ENCODE measurements at regions not wholly inside any gene's neighbourhood (a gene's known extent, or its start where the extent isn't known, plus 50 kb on each side); places are given as distances from the start of the nearest gene placed in this dataset.

DNA sequence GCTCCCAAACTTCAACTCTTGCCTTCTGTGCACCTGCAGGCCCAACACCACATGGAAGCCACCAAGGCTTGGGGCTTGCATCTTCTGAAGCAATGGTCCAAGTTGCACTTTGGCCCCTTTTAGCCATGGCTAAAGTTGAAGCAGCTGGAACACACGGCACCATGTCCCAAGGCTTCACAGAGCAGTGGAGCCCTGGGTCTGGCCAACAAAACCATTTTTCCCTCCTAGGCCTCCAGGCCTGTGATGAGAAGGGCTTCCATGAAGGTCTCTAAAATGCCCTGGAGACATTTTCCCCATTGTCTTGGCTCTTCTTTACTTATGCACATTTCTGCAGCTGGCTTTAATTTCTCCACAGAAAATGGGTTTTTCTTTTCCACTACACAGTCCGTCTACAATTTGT, 61.3 kb upstream of the CYSLTR1 start:
- Histone ChIP-seq H3K4me1 (replicated peaks) (no peaks in the 10 kb centered on the region), H3K27me3 (replicated peaks) (no peaks in the 10 kb centered on the region), H3K4me3 (no peak overlapping the region), H3K9me3 (replicated peaks) (no peaks in the 10 kb centered on the region), H3K27ac (no peak overlapping the region), H3K36me3 (no peaks in the 10 kb centered on the region)
- DNase-seq (ENCODE audit: low read depth in 1 of 2, low spot score in 2 of 2), result no peak

DNA sequence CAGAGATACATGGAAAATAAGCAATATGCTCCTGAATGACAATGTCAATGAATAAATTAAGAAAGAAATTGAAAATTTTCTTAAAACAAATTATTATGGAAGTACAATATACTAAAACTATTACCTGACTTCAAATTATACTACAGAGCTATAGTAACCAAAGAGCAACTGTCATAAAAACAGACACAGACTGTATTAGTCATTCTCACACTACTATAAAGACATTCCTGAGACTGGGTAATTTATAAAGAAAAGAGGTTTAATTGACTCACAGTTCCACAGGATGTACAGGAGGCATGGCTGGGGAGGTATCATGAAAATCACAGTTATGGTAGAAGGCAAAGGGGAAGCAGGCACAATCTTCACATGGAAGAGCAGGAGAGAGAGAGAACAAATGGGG, 60.0 kb upstream of the CYSLTR1 start:
- no peaks in the 10 kb centered on the region for H3K9me3 ChIP-seq (replicated peaks)
- H3K27ac ChIP-seq, result no peak overlapping the region
- no peaks in the 10 kb centered on the region for H3K36me3 ChIP-seq
- H3K27me3 ChIP-seq (replicated peaks), result no peaks in the 10 kb centered on the region
- H3K4me1 ChIP-seq (replicated peaks), result no peaks in the 10 kb centered on the region
- DNase-seq (ENCODE audit: low read depth in 1 of 2, low spot score in 2 of 2), result no peak
- H3K4me3 ChIP-seq, result no peak overlapping the region

DNA sequence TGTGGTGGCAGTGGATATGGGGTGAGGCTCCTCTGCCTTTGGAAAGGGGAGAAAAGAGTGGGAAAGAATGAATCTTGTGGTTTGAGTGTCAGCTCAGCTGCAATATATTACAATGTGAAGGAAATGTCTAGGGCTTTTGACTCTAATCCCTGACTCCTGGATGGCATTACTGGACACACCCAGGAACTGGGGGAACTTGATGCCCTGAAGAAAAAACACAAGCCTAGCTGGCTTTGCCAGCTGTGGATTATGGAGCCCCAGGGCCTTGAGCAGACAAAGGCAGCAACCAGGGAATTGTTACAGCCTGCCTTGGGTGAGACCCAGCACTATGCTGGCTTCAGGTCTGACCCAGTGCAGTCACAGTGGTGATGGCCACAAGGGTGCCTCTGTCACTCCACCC, 57.1 kb upstream of the CYSLTR1 start:
- Histone ChIP-seq H3K9me3 (replicated peaks) (no peaks in the 10 kb centered on the region), H3K4me3 (no peak overlapping the region), H3K36me3 (no peaks in the 10 kb centered on the region), H3K4me1 (replicated peaks) (no peaks in the 10 kb centered on the region), H3K27ac (no peak overlapping the region), H3K27me3 (replicated peaks) (no peaks in the 10 kb centered on the region)
- no peak for DNase-seq (ENCODE audit: low read depth in 1 of 2, low spot score in 2 of 2)

DNA sequence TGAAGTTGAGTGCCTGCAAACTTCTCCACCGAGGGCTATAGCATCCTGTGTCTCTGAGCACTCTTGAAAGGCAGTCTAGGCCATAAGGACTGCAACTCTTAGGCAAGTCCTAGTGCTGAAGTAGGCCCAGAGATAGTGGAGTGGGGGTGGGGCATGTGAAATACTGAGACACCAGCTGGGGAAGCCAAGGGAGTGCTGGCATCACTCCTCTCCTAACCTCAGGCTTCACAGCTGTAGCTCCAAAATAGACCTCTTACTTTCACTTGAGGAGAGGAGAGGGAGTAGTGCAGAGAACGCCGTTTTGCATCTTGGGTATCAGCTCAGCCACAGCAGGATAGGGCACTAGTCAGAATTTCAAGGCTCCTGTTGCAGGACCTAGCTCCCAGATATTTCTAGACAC, 56.2 kb upstream of the CYSLTR1 start:
- Histone ChIP-seq H3K4me1 (replicated peaks) (no peaks in the 10 kb centered on the region), H3K9me3 (replicated peaks) (no peaks in the 10 kb centered on the region), H3K27ac (no peak overlapping the region), H3K36me3 (no peaks in the 10 kb centered on the region), H3K4me3 (no peak overlapping the region), H3K27me3 (replicated peaks) (no peaks in the 10 kb centered on the region)
- no peak for DNase-seq (ENCODE audit: low read depth in 1 of 2, low spot score in 2 of 2)

DNA sequence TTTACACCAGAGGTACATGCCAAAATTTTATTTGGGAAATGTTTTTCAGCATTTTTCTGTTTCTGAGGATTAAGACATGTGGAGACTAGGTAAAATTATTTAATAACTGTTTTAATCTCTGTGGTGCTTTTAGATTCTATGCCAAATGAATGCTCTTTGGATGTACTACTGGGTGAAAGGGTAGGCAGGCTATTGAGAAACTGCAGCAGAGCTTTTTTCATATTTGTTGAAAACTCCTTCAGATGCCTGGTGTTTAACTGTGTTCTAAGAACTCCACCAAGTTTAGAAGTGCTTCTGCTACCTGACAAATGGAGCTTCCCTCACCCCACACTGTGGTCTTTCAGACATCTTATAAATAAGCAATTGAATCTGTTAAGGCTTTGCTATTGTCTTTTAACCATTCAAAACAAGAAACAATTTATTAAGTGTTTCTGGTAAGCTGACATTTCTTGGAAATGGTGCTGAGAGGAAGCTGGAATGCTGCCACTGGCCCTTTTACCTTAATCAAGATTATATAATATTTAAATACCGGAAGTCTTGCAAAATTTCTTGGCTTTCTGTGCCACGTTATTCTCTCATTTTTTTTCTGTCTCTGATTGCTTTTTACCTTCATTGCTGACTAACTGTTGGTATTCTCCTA, 51.2 kb upstream of the CYSLTR1 start:
- Histone ChIP-seq H3K4me3 (no peak overlapping the region), H3K27me3 (replicated peaks) (no peaks in the 10 kb centered on the region), H3K9me3 (replicated peaks) (no peaks in the 10 kb centered on the region), H3K36me3 (no peaks in the 10 kb centered on the region), H3K27ac (no peak overlapping the region), H3K4me1 (replicated peaks) (no peaks in the 10 kb centered on the region)
- DNase-seq (ENCODE audit: low read depth in 1 of 2, low spot score in 2 of 2), result no peak
